HG02840 (cell line): ENCODE measurements at regions not wholly inside any gene's neighbourhood (a gene's known extent, or its start where the extent isn't known, plus 50 kb on each side); places are given as distances from the start of the nearest gene placed in this dataset.
"Not testable (repeated sequence)": the region's sequence is repeated elsewhere in the genome, so short reads cannot be mapped to it uniquely, and the experiment has no call there.

Experiments
- ATAC-seq: cut with Tn5 transposase; IDR thresholded peaks from one replicate; pipeline ENCODE4 v1.9.1; 2021; ENCODE audit warnings: mild to moderate bottlenecking, moderate library complexity, moderate number of reproducible peaks; ENCODE audit not compliant: unreplicated experiment, low FRiP score

GRCh38 chr18:70421471-70422390 lies 132.9 kb downstream of the SOCS6 start:
- ATAC-seq, result no peak

- no peak for ATAC-seq
Measured at GRCh38 chr18:70420146-70420898, 131.5 kb downstream of the SOCS6 start.

GRCh38 chr18:70419526-70419925 lies 130.7 kb downstream of the SOCS6 start:
- ATAC-seq, result no peak

- peak; percentile 96 for ATAC-seq
Measured at GRCh38 chr18:70418546-70419311, 129.9 kb downstream of the SOCS6 start.

GRCh38 chr18:70417847-70418246 lies 129.0 kb downstream of the SOCS6 start:
- ATAC-seq, result no peak

- no peak for ATAC-seq
Measured at GRCh38 chr18:70416496-70416895, 127.7 kb downstream of the SOCS6 start.

- ATAC-seq, result no peak
Measured at GRCh38 chr18:70415823-70416488, 127.1 kb downstream of the SOCS6 start.

- no peak for ATAC-seq
Measured at GRCh38 chr18:70414315-70414900, 125.6 kb downstream of the SOCS6 start.

GRCh38 chr18:70413455-70413854 lies 124.6 kb downstream of the SOCS6 start:
- ATAC-seq, result no peak

GRCh38 chr18:70411876-70412435 lies 123.1 kb downstream of the SOCS6 start:
- ATAC-seq, result no peak

GRCh38 chr18:70411307-70411706 lies 122.5 kb downstream of the SOCS6 start:
- ATAC-seq, result no peak

- ATAC-seq, result no peak
Measured at GRCh38 chr18:70405052-70405451, 116.2 kb downstream of the SOCS6 start.

GRCh38 chr18:70400476-70400875 lies 111.6 kb downstream of the SOCS6 start:
- ATAC-seq, result no peak

GRCh38 chr18:70398076-70398475 lies 109.2 kb downstream of the SOCS6 start:
- ATAC-seq, result no peak

GRCh38 chr18:70397259-70397925 lies 108.5 kb downstream of the SOCS6 start:
- no peak for ATAC-seq

GRCh38 chr18:70395771-70396170 lies 106.9 kb downstream of the SOCS6 start:
- not testable (repeated sequence) for ATAC-seq

GRCh38 chr18:70394672-70395071 lies 105.8 kb downstream of the SOCS6 start:
- no peak for ATAC-seq

GRCh38 chr18:70390371-70391090 lies 101.7 kb downstream of the SOCS6 start:
- ATAC-seq, result no peak
